ENCODE measurements at regions not wholly inside any gene's neighbourhood (a gene's known extent, or its start where the extent isn't known, plus 50 kb on each side); places are given as distances from the start of the nearest gene placed in this dataset.

DNA sequence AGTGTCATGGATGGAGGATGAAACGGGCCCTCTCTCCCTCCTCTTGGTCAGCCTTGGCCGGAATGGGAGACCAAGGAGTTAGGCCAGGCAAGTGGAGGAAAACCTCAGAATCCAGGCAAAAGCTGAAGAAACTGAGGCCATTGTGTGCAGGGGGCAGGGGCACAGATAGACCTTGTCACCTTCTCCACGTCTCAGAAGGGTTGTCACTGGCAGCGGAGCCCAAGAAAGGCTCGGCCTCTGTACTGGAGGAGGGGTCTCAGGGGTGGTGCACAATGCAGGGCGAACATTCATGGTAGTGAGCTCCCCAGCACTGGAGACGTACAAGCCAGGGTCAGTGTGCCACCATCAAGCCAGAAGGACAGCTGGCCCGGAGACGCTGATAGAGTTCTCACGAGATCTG is 139.5 kb downstream of the CPZ start:
- no peak overlapping the region for H3K27ac ChIP-seq
- TF ChIP-seq ZFX (IDR thresholded peaks at IDR 0.05; ENCODE audit: borderline replicate concordance), result no peak
- TF ChIP-seq, protein P1, sequence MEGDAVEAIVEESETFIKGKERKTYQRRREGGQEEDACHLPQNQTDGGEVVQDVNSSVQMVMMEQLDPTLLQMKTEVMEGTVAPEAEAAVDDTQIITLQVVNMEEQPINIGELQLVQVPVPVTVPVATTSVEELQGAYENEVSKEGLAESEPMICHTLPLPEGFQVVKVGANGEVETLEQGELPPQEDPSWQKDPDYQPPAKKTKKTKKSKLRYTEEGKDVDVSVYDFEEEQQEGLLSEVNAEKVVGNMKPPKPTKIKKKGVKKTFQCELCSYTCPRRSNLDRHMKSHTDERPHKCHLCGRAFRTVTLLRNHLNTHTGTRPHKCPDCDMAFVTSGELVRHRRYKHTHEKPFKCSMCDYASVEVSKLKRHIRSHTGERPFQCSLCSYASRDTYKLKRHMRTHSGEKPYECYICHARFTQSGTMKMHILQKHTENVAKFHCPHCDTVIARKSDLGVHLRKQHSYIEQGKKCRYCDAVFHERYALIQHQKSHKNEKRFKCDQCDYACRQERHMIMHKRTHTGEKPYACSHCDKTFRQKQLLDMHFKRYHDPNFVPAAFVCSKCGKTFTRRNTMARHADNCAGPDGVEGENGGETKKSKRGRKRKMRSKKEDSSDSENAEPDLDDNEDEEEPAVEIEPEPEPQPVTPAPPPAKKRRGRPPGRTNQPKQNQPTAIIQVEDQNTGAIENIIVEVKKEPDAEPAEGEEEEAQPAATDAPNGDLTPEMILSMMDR (IDR thresholded peaks at IDR 0.05), result no peak

GRCh38 chr4:8731364-8731763 is 138.8 kb downstream of the CPZ start:
- no peak overlapping the region for H3K27ac ChIP-seq
- TF ChIP-seq, protein P1 (IDR thresholded peaks at IDR 0.05), result no peak
- TF ChIP-seq ZFX (IDR thresholded peaks at IDR 0.05; ENCODE audit: borderline replicate concordance), result no peak

DNA sequence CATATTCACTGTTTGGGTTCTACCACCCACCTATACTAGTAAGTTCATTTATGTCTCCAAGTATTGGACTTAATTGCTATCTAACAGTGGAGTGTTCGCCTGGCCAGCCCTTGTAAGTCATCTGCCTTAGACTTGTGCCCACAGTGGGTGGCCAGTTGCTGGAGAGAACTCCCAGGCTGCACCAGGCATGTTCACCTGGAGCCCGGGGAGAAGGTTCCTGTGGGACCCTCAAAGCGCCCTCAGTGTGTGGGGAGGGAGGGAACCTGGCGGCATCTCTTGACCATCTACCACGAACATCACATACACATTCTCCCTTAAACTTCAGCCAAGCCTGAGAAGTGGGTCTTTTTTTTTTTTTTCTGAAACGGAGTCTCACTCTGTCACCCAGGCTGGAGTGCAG is 138.1 kb downstream of the CPZ start:
- TF ChIP-seq, protein P1 (IDR thresholded peaks at IDR 0.05), result no peak
- no peak overlapping the region for H3K27ac ChIP-seq

- TF ChIP-seq, protein P1 (IDR thresholded peaks at IDR 0.05), result no peak
- TF ChIP-seq ZFX (IDR thresholded peaks at IDR 0.05; ENCODE audit: borderline replicate concordance), result no peak
- no peak overlapping the region for H3K27ac ChIP-seq
Measured at GRCh38 chr4:8730159-8730558, 137.6 kb downstream of the CPZ start.

GRCh38 chr4:8729408-8730149 is 137.0 kb downstream of the CPZ start:
- TF ChIP-seq ZFX (IDR thresholded peaks at IDR 0.05; ENCODE audit: borderline replicate concordance), result no peak
- TF ChIP-seq, protein P1 (IDR thresholded peaks at IDR 0.05), result no peak
- no peak overlapping the region for H3K27ac ChIP-seq

DNA sequence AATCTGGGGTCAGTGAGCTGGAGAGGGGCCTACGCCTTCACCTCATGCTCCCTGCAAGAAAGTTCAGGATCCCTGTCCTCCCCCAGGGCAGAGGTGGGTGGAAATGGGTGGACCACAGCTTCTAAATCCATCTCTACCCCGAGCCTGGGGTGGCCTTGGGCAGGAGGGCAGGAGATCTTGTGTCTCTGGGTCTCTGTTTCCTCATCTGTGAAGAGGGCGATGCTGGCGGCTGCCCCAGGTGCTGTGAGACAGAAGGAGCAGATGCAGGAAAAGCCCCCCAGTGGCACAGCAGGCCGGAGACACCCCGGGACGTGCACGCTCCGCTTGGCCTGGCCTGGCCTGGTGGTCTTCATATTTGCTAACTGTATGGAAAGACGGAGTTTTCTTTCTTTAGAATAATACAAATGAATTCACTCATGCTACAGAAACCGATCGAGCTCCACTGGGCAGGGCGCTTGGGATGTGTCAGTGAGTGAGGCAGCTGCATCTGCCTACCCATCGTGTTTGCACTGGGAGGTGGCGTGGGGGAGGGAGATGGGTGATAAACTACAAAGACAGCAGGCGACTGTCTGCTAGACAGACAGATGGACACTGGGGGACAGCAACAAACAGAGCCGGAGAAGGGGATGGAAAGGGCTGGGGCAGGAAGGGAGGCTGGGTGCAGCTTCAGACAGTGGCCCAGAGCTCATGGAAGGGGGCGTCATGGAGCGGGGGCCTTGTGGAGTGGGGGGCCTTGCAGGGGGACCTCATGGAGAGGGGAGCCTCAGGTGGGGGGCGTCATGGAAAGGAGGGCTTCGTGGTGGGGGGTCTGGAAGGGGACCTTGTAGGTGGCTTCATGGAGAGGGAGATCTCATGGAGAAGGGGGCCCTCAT is 136.2 kb downstream of the CPZ start:
- TF ChIP-seq ZFX (IDR thresholded peaks at IDR 0.05; ENCODE audit: borderline replicate concordance), result no peak
- TF ChIP-seq, protein P1 (IDR thresholded peaks at IDR 0.05), result no peak
- no peak overlapping the region for H3K27ac ChIP-seq
